ENCODE measurements at regions not wholly inside any gene's neighbourhood (a gene's known extent, or its start where the extent isn't known, plus 50 kb on each side); places are given as distances from the start of the nearest gene placed in this dataset.

DNA sequence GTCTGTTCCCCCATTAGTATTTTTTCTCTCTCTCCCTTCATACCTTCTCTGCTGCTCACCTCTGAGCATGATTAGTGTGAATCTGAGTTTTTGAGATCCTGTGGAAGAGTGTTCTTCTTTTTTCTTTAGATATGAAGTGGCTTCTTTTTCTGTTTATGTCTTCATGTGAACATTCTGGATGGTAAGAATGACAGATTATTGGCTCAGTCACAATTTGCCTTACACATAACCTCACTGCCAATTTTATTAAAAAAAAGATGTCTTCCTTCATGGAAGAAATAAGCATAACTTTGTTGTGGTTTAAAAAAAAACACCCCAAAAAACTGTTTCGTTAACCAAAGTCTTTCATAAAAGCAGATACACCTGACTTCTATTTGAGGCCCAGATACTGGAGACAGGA, 539.1 kb downstream of the PLCL1 start:
- Histone ChIP-seq H3K27ac (ENCODE audit: low read depth in 2 of 2, low read length in 1 of 2) (no peak overlapping the region), H4K20me1 (ENCODE audit: insufficient read depth) (no peaks in the 10 kb centered on the region)

DNA sequence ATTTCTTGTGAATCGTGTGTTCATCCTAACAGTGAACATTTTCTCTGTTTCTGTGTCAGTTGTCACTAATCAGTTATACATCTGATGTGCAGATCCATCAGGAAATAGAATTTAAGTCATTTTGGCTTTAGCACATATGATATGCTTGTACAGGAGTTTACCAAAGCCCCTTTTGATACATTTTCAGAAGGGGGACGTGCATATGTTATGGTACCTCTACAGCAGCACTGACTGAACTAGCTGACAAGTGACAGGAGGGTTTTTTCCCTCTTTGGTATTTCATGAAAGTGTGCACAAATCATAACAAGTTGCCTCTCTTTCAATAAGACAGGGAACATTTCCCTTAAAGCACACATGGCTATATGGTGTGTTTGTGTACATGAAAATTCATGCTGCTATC, 536.5 kb downstream of the PLCL1 start:
- no peak overlapping the region for H3K4me3 ChIP-seq (ENCODE audit: low read depth in 2 of 2, low read length in 1 of 2)
- no peaks in the 10 kb centered on the region for H3K9me2 ChIP-seq
- WGBS (ENCODE audit: low lambda C conversion rate) = 2% methylated on average over 2 of the region's 2 CpGs
- H3K27ac ChIP-seq (ENCODE audit: low read depth in 2 of 2, low read length in 1 of 2) = no peak overlapping the region
- no peaks in the 10 kb centered on the region for H3K4me1 ChIP-seq (ENCODE audit: control insufficient read depth in 1 of 2, insufficient read depth in 2 of 2, low read depth in 1 of 2, low read length in 1 of 2)
- no peak overlapping the region for H2AFZ ChIP-seq (ENCODE audit: low read depth)
- TF ChIP-seq GATA2 (CRISPR knock-in tag; IDR thresholded peaks at IDR 0.05) = no peak
- TF ChIP-seq ELF1 (IDR thresholded peaks at IDR 0.05) = no peak
- no peak for DNase-seq
- H3K27me3 ChIP-seq (ENCODE audit: insufficient read depth) = peaks cover 21% of the 10 kb centered on the region; the same call in 1 of the 2 replicates
- H3K4me2 ChIP-seq = no peak overlapping the region
- no peaks in the 10 kb centered on the region for H4K20me1 ChIP-seq (ENCODE audit: insufficient read depth)
- H3K36me3 ChIP-seq (replicated peaks in 1 of 2; ENCODE audit: control insufficient read depth in 1 of 2, insufficient read depth in 2 of 2, low read length in 1 of 2) = no peaks in the 10 kb centered on the region
- no peaks in the 10 kb centered on the region for H3K9me3 ChIP-seq
- H3K9ac ChIP-seq = no peak overlapping the region
- no peaks in the 10 kb centered on the region for H3F3A ChIP-seq (replicated peaks; ENCODE audit: insufficient read depth)
- ChIA-PET POLR2A (no interaction called here), CTCF (interaction anchor here (2.0 kb wide), 1 partner anchor 26 kb away, joined by 7 read pairs; no protein-coding TSS in a partner anchor)
- H3K79me2 ChIP-seq (ENCODE audit: insufficient read depth) = no peaks in the 10 kb centered on the region

More for the DNA sequence above, 539.1 kb downstream of the PLCL1 start:
- no peak overlapping the region for H2AFZ ChIP-seq (ENCODE audit: low read depth)
- H3K9me3 ChIP-seq = no peaks in the 10 kb centered on the region
- no peak for TF ChIP-seq TAF1 (IDR thresholded peaks at IDR 0.05; ENCODE audit: borderline replicate concordance, low read depth, low read length)
- TF ChIP-seq RAD21 (IDR thresholded peaks at IDR 0.05; ENCODE audit: low read length) = no peak
- TF ChIP-seq, protein P1, sequence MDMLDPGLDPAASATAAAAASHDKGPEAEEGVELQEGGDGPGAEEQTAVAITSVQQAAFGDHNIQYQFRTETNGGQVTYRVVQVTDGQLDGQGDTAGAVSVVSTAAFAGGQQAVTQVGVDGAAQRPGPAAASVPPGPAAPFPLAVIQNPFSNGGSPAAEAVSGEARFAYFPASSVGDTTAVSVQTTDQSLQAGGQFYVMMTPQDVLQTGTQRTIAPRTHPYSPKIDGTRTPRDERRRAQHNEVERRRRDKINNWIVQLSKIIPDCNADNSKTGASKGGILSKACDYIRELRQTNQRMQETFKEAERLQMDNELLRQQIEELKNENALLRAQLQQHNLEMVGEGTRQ (IDR thresholded peaks at IDR 0.05; ENCODE audit: borderline replicate concordance, low read depth, low read length) = no peak
- no peak for TF ChIP-seq ELF1 (IDR thresholded peaks at IDR 0.05)
- H3K9ac ChIP-seq = no peak overlapping the region
- POLR2A ChIA-PET = no interaction called here
- H3F3A ChIP-seq (replicated peaks; ENCODE audit: insufficient read depth) = no peaks in the 10 kb centered on the region
- H3K4me1 ChIP-seq (ENCODE audit: control insufficient read depth in 1 of 2, insufficient read depth in 2 of 2, low read depth in 1 of 2, low read length in 1 of 2) = no peaks in the 10 kb centered on the region
- CTCF ChIA-PET = no interaction called here
- peaks cover 9% of the 10 kb centered on the region; the same call in 1 of the 2 replicates for H3K27me3 ChIP-seq (ENCODE audit: insufficient read depth)
- no peaks in the 10 kb centered on the region for H3K9me2 ChIP-seq
- no peak overlapping the region for H3K4me2 ChIP-seq
- no peaks in the 10 kb centered on the region for H3K36me3 ChIP-seq (replicated peaks in 1 of 2; ENCODE audit: control insufficient read depth in 1 of 2, insufficient read depth in 2 of 2, low read length in 1 of 2)
- 9% methylated on average over 1 of the region's 1 CpG for WGBS (ENCODE audit: low lambda C conversion rate)
- H3K79me2 ChIP-seq (ENCODE audit: insufficient read depth) = no peaks in the 10 kb centered on the region
- DNase-seq = no peak
- H3K4me3 ChIP-seq (ENCODE audit: low read depth in 2 of 2, low read length in 1 of 2) = no peak overlapping the region

DNA sequence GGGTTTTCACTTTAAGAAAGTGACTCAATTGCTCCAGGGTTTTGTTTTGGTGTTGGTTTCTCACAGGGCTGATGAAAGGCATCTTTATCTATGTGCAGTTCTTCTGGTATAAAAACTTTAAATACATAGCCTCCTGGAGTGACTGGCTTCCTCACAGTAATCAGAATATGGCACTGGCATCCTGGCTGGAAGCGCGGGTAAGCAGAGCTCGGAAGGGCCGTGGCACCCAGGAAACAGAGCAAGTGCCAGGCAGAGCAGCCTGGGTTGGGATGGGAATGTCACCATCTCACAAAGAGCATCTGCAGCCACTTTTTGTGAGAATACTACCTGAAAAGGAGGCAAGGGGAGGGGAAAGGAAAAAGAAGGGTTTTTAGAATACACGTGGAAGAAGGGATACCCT, 534.7 kb downstream of the PLCL1 start:
- 40% methylated on average over 5 of the region's 5 CpGs for WGBS (ENCODE audit: low lambda C conversion rate)
- Histone ChIP-seq H3K36me3 (replicated peaks in 1 of 2; ENCODE audit: control insufficient read depth in 1 of 2, insufficient read depth in 2 of 2, low read length in 1 of 2) (no peaks in the 10 kb centered on the region), H3K4me1 (ENCODE audit: control insufficient read depth in 1 of 2, insufficient read depth in 2 of 2, low read depth in 1 of 2, low read length in 1 of 2) (no peaks in the 10 kb centered on the region), H2AFZ (ENCODE audit: low read depth) (no peak overlapping the region), H3K4me3 (ENCODE audit: low read depth in 2 of 2, low read length in 1 of 2) (no peak overlapping the region), H3K4me2 (no peak overlapping the region), H3K79me2 (ENCODE audit: insufficient read depth) (no peaks in the 10 kb centered on the region), H3K27ac (ENCODE audit: low read depth in 2 of 2, low read length in 1 of 2) (no peak overlapping the region), H3K9ac (no peak overlapping the region), H3K9me2 (no peaks in the 10 kb centered on the region), H3K9me3 (no peaks in the 10 kb centered on the region), H4K20me1 (ENCODE audit: insufficient read depth) (no peaks in the 10 kb centered on the region), H3K27me3 (ENCODE audit: insufficient read depth) (peaks cover 21% of the 10 kb centered on the region; the same call in 1 of the 2 replicates), H3F3A (replicated peaks; ENCODE audit: insufficient read depth) (no peaks in the 10 kb centered on the region)
- DNase-seq = no peak
- ChIA-PET CTCF (interaction anchor here (1.1 to 2.8 kb wide), 2 partner anchors 25 to 1150 kb away, joined by 4 to 17 read pairs; no protein-coding TSS in a partner anchor), POLR2A (no interaction called here)
- TF ChIP-seq, protein P2, sequence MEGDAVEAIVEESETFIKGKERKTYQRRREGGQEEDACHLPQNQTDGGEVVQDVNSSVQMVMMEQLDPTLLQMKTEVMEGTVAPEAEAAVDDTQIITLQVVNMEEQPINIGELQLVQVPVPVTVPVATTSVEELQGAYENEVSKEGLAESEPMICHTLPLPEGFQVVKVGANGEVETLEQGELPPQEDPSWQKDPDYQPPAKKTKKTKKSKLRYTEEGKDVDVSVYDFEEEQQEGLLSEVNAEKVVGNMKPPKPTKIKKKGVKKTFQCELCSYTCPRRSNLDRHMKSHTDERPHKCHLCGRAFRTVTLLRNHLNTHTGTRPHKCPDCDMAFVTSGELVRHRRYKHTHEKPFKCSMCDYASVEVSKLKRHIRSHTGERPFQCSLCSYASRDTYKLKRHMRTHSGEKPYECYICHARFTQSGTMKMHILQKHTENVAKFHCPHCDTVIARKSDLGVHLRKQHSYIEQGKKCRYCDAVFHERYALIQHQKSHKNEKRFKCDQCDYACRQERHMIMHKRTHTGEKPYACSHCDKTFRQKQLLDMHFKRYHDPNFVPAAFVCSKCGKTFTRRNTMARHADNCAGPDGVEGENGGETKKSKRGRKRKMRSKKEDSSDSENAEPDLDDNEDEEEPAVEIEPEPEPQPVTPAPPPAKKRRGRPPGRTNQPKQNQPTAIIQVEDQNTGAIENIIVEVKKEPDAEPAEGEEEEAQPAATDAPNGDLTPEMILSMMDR (IDR thresholded peaks at IDR 0.05) = no peak
- no peak for TF ChIP-seq SIN3A (IDR thresholded peaks at IDR 0.05; ENCODE audit: borderline replicate concordance, low read depth, low read length)
- no peak for TF ChIP-seq MXI1 (IDR thresholded peaks at IDR 0.05; ENCODE audit: low read depth, low read length)
- TF ChIP-seq, protein P3, sequence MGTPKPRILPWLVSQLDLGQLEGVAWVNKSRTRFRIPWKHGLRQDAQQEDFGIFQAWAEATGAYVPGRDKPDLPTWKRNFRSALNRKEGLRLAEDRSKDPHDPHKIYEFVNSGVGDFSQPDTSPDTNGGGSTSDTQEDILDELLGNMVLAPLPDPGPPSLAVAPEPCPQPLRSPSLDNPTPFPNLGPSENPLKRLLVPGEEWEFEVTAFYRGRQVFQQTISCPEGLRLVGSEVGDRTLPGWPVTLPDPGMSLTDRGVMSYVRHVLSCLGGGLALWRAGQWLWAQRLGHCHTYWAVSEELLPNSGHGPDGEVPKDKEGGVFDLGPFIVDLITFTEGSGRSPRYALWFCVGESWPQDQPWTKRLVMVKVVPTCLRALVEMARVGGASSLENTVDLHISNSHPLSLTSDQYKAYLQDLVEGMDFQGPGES (IDR thresholded peaks at IDR 0.05; ENCODE audit: low read depth, low read length) = no peak
- no peak for TF ChIP-seq FOXM1 (IDR thresholded peaks at IDR 0.05; ENCODE audit: low read depth)
- TF ChIP-seq SMC3 (IDR thresholded peaks at IDR 0.05; ENCODE audit: low read depth, low read length) = no peak
- TF ChIP-seq GATA2 (CRISPR knock-in tag; IDR thresholded peaks at IDR 0.05) = no peak
- TF ChIP-seq FOXJ3 (CRISPR knock-in tag; IDR thresholded peaks at IDR 0.05) = no peak
